ENCODE measurements at regions not wholly inside any gene's neighbourhood (a gene's known extent, or its start where the extent isn't known, plus 50 kb on each side); places are given as distances from the start of the nearest gene placed in this dataset.

GRCh38 chr2:145503511-145503910 is 983.6 kb upstream of the ZEB2 start:
- no peaks in the 10 kb centered on the region for H3K36me3 ChIP-seq
- intact Hi-C loops (cut with DNase I) = no loop called here
- H3K4me3 ChIP-seq = no peak overlapping the region
- TF ChIP-seq CTCF (IDR thresholded peaks at IDR 0.05) = no peak
- no peaks in the 10 kb centered on the region for H3K27me3 ChIP-seq
- H3K9me3 ChIP-seq = no peaks in the 10 kb centered on the region
- no peak for DNase-seq
- H3K4me1 ChIP-seq = no peaks in the 10 kb centered on the region
- H3K27ac ChIP-seq = no peak overlapping the region
- no peak for ATAC-seq

- ATAC-seq = no peak
- no peak for TF ChIP-seq CTCF (IDR thresholded peaks at IDR 0.05)
- intact Hi-C loops (cut with DNase I) = no loop called here
Measured at GRCh38 chr2:145501920-145502319, 982.0 kb upstream of the ZEB2 start.

GRCh38 chr2:145495590-145495989 is 975.7 kb upstream of the ZEB2 start:
- intact Hi-C loops (cut with DNase I) = no loop called here
- no peak overlapping the region for H3K4me3 ChIP-seq
- DNase-seq (no peak), ATAC-seq (no peak)
- H3K27ac ChIP-seq = no peak overlapping the region
- H3K27me3 ChIP-seq = no peaks in the 10 kb centered on the region
- H3K4me1 ChIP-seq = no peaks in the 10 kb centered on the region
- no peaks in the 10 kb centered on the region for H3K36me3 ChIP-seq
- H3K9me3 ChIP-seq = peaks cover 0 to 15% of the 10 kb centered on the region in 2 donors
- TF ChIP-seq CTCF (IDR thresholded peaks at IDR 0.05) = no peak

More at GRCh38 chr2:145501920-145502319, 982.0 kb upstream of the ZEB2 start:
- no peaks in the 10 kb centered on the region for H3K9me3 ChIP-seq
- no peak for DNase-seq
- no peak overlapping the region for H3K27ac ChIP-seq
- no peaks in the 10 kb centered on the region for H3K27me3 ChIP-seq
- no peak overlapping the region for H3K4me3 ChIP-seq
- H3K4me1 ChIP-seq = no peaks in the 10 kb centered on the region
- no peaks in the 10 kb centered on the region for H3K36me3 ChIP-seq

- Histone ChIP-seq H3K27ac (no peak overlapping the region), H3K4me3 (no peak overlapping the region), H3K36me3 (no peaks in the 10 kb centered on the region), H3K27me3 (no peaks in the 10 kb centered on the region), H3K4me1 (no peaks in the 10 kb centered on the region), H3K9me3 (peaks cover 0 to 15% of the 10 kb centered on the region in 2 donors)
- intact Hi-C loops (cut with DNase I) = no loop called here
- ATAC-seq (no peak), DNase-seq (no peak)
- TF ChIP-seq CTCF (IDR thresholded peaks at IDR 0.05) = no peak
Measured at GRCh38 chr2:145494441-145494840, 974.5 kb upstream of the ZEB2 start.

- Histone ChIP-seq H3K36me3 (no peaks in the 10 kb centered on the region), H3K4me1 (peaks cover 0 to 4% of the 10 kb centered on the region in 2 donors), H3K27me3 (no peaks in the 10 kb centered on the region), H3K9me3 (peaks cover 0 to 14% of the 10 kb centered on the region in 2 donors), H3K4me3 (no peak overlapping the region), H3K27ac (no peak overlapping the region)
- DNase-seq (no peak), ATAC-seq (no peak)
- intact Hi-C loops (cut with DNase I) = no loop called here
- no peak for TF ChIP-seq CTCF (IDR thresholded peaks at IDR 0.05)
Measured at GRCh38 chr2:145488571-145488970, 968.7 kb upstream of the ZEB2 start.

All from left lung (tissue), 4 donors.